ENCODE measurements at regions not wholly inside any gene's neighbourhood (a gene's known extent, or its start where the extent isn't known, plus 50 kb on each side); places are given as distances from the start of the nearest gene placed in this dataset.
"Not testable (repeated sequence)": the region's sequence is repeated elsewhere in the genome, so short reads cannot be mapped to it uniquely, and the experiment has no call there.

DNA sequence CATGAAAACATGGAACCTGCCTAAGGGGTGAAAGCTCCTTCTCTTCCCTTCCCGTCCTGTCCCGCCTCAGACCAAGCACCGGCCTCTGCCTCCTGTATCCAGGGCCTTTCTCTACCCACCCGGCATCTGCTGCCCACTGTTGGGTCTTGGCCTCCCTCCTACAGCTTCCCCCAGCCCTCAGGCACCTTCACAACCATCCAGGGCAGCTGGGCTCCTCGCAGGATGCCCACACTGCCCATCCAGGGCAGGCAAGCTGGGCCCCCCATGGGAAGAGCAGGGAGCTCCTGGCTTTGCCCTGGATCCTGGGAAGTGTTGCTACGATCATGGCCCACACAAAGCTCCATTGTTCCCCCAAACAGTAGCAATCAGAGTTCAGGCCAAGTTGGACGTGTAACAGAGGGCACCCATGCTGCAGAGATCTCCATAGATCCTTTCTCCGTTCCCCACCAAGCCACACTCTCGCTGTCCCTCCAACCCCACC lies 206.6 kb downstream of the NDUFA10 start (continued):
- TF ChIP-seq SMARCA5 (IDR thresholded peaks at IDR 0.05): no peak
- TF ChIP-seq YY1 (IDR thresholded peaks at IDR 0.05; ENCODE audit: low read depth, low read length): no peak
- TF ChIP-seq SREBF1 (IDR thresholded peaks at IDR 0.05; ENCODE audit: low read length): no peak

DNA sequence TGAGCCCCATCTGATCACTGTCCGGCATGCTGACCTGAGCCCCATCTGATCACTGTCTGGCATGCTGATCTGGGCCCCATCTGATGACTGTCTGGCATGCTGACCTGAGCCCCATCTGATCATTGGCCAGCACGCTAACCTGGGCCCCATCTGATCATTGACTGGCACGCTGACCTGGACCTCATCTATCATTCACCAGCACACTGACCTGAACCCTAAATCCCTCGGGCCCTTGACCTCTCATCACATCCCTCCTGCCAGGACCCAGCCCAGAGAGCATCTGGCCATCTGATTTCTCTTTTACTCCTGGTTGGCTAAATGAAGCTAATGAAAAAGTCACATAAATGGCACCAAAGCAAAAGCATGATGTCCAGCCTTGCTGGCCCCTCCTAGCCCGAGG lies 207.1 kb downstream of the NDUFA10 start:
- ChIA-PET SMC1A (ENCODE audit: uncharacterized antibody, unreplicated experiment) (no interaction called here), POLR2A (no interaction called here), CTCF (no interaction called here), RAD21 (ENCODE audit: unreplicated experiment) (interaction anchor here (0.7 kb wide), 1 partner anchor 318 kb away, joined by 3 read pairs; no protein-coding TSS in a partner anchor)
- no peak for DNase-seq (ENCODE audit: low read depth, low spot score)
- FAIRE-seq: no peak
- Histone ChIP-seq H3K27ac (ENCODE audit: control insufficient read depth, insufficient read depth) (no peak overlapping the region), H3K27me3 (replicated peaks in 1 of 2; ENCODE audit: control insufficient read depth in 2 of 2, insufficient read depth in 2 of 2, low read length in 1 of 2) (no peaks in the 10 kb centered on the region; a peak in 1 of 4 replicates), H4K20me1 (ENCODE audit: control insufficient read depth, insufficient read depth) (no peaks in the 10 kb centered on the region), H3K36me3 (ENCODE audit: control insufficient read depth in 2 of 2, insufficient read depth in 2 of 2, low read length in 1 of 2) (no peaks in the 10 kb centered on the region), H3K4me1 (ENCODE audit: control insufficient read depth, insufficient read depth, low read length) (no peaks in the 10 kb centered on the region), H3K9me3 (replicated peaks; ENCODE audit: control insufficient read depth, insufficient read depth, low read length) (no peaks in the 10 kb centered on the region; the same call in 2 of the 3 replicates), H2AFZ (ENCODE audit: control insufficient read depth, low read depth, low read length) (no peak overlapping the region), H3K79me2 (ENCODE audit: control insufficient read depth, insufficient read depth, low read length) (no peaks in the 10 kb centered on the region), H3K4me3 (no peak overlapping the region), H3K9ac (ENCODE audit: control insufficient read depth, insufficient read depth, low read length) (no peak overlapping the region), H3K4me2 (ENCODE audit: control insufficient read depth, insufficient read depth) (no peak overlapping the region)
- in situ Hi-C loops (cut with MboI): no loop called here
- ATAC-seq: no peak
- TF ChIP-seq SREBF1 (IDR thresholded peaks at IDR 0.05; ENCODE audit: low read length) (no peak), STAT1 (conservative IDR thresholded peaks at IDR 0.05) (no peak), CHD2 (IDR thresholded peaks at IDR 0.05; ENCODE audit: borderline replicate concordance, low read depth, low read length) (no peak), FOXM1 (IDR thresholded peaks at IDR 0.05; ENCODE audit: low read depth, low read length) (no peak), CBX3 (IDR thresholded peaks at IDR 0.05; ENCODE audit: borderline replicate concordance, low read depth) (no peak), EP300 (IDR thresholded peaks at IDR 0.05; ENCODE audit: borderline replicate concordance in 1 of 2, control insufficient read depth in 1 of 2, low read depth in 2 of 2, low read length in 2 of 2) (no peak), DPF2 (IDR thresholded peaks at IDR 0.05) (no peak)
- TF ChIP-seq, protein P1, sequence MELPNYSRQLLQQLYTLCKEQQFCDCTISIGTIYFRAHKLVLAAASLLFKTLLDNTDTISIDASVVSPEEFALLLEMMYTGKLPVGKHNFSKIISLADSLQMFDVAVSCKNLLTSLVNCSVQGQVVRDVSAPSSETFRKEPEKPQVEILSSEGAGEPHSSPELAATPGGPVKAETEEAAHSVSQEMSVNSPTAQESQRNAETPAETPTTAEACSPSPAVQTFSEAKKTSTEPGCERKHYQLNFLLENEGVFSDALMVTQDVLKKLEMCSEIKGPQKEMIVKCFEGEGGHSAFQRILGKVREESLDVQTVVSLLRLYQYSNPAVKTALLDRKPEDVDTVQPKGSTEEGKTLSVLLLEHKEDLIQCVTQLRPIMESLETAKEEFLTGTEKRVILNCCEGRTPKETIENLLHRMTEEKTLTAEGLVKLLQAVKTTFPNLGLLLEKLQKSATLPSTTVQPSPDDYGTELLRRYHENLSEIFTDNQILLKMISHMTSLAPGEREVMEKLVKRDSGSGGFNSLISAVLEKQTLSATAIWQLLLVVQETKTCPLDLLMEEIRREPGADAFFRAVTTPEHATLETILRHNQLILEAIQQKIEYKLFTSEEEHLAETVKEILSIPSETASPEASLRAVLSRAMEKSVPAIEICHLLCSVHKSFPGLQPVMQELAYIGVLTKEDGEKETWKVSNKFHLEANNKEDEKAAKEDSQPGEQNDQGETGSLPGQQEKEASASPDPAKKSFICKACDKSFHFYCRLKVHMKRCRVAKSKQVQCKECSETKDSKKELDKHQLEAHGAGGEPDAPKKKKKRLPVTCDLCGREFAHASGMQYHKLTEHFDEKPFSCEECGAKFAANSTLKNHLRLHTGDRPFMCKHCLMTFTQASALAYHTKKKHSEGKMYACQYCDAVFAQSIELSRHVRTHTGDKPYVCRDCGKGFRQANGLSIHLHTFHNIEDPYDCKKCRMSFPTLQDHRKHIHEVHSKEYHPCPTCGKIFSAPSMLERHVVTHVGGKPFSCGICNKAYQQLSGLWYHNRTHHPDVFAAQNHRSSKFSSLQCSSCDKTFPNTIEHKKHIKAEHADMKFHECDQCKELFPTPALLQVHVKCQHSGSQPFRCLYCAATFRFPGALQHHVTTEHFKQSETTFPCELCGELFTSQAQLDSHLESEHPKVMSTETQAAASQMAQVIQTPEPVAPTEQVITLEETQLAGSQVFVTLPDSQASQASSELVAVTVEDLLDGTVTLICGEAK (IDR thresholded peaks at IDR 0.05; ENCODE audit: borderline replicate concordance): no peak
- 45% methylated on average over 5 of the region's 5 CpGs for WGBS (ENCODE audit: insufficient coverage, insufficient replicate concordance, low lambda C conversion rate, missing lambda C conversion rate)
- no TSS peak for BruUV-seq (replicated peaks)
- intact Hi-C loops (cut with micrococcal nuclease; ENCODE audit: unreplicated experiment): no loop called here

DNA sequence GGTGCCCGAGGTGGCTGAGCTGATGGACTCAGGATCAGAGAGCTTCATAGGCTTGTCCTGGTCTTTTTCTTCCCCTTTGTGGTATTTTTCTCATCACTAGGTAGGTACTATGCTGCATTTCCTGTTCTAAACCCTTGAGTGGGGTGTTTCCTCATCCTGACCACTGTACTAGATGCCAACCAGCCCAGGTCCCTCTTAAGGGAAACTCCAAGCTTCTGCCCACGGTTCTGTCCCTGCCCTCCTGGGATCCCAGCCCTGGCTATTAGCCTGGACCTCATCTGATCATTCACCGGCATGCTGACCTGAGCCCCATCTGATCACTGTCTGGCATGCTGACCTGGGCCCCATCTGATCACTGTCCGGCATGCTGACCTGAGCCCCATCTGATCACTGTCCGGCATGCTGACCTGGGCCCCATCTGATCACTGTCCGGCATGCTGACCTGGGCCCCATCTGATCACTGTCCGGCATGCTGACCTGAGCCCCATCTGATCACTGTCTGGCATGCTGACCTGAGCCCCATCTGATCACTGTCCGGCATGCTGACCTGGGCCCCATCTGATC lies 207.6 kb downstream of the NDUFA10 start:
- H3K27ac ChIP-seq (ENCODE audit: control insufficient read depth, insufficient read depth); BruUV-seq (replicated peaks); H3K4me1 ChIP-seq (ENCODE audit: control insufficient read depth, insufficient read depth, low read length); SMC1A ChIA-PET (ENCODE audit: uncharacterized antibody, unreplicated experiment); H3K9me3 ChIP-seq (replicated peaks; ENCODE audit: control insufficient read depth, insufficient read depth, low read length); DNase-seq (ENCODE audit: low read depth, low spot score); H2AFZ ChIP-seq (ENCODE audit: control insufficient read depth, low read depth, low read length); H3K4me3 ChIP-seq; FAIRE-seq; H3K9ac ChIP-seq (ENCODE audit: control insufficient read depth, insufficient read depth, low read length); H4K20me1 ChIP-seq (ENCODE audit: control insufficient read depth, insufficient read depth); RAD21 ChIA-PET (ENCODE audit: unreplicated experiment); ATAC-seq; in situ Hi-C loops (cut with MboI); H3K79me2 ChIP-seq (ENCODE audit: control insufficient read depth, insufficient read depth, low read length); CTCF ChIA-PET; intact Hi-C loops (cut with micrococcal nuclease; ENCODE audit: unreplicated experiment); H3K27me3 ChIP-seq (replicated peaks in 1 of 2; ENCODE audit: control insufficient read depth in 2 of 2, insufficient read depth in 2 of 2, low read length in 1 of 2); H3K4me2 ChIP-seq (ENCODE audit: control insufficient read depth, insufficient read depth); H3K36me3 ChIP-seq (ENCODE audit: control insufficient read depth in 2 of 2, insufficient read depth in 2 of 2, low read length in 1 of 2): not testable (repeated sequence)
- POLR2A ChIA-PET: interaction anchor here (0.6 kb wide), 1 partner anchor 85 kb away, joined by 3 read pairs; no protein-coding TSS in a partner anchor
- 59% methylated on average over 8 of the region's 8 CpGs for WGBS (ENCODE audit: insufficient coverage, insufficient replicate concordance, low lambda C conversion rate, missing lambda C conversion rate)

Data from GM12878 (cell line).